HG03460 (cell line): ENCODE measurements at regions not wholly inside any gene's neighbourhood (a gene's known extent, or its start where the extent isn't known, plus 50 kb on each side); places are given as distances from the start of the nearest gene placed in this dataset.

Source experiments
- ATAC-seq: cut with Tn5 transposase; IDR thresholded peaks from one replicate; pipeline ENCODE4 v1.9.1; 2021; ENCODE audit not compliant: unreplicated experiment

GRCh38 chr13:24007979-24008620 is 110.8 kb upstream of the C1QTNF9B start:
- ATAC-seq = no peak

- ATAC-seq = no peak
Measured at GRCh38 chr13:24008679-24009078, 111.4 kb upstream of the C1QTNF9B start.

- ATAC-seq = no peak
Measured at GRCh38 chr13:24011266-24011665, 114.0 kb upstream of the C1QTNF9B start.

GRCh38 chr13:24012648-24013047 is 115.3 kb upstream of the C1QTNF9B start:
- no peak for ATAC-seq

GRCh38 chr13:24013189-24013588 is 115.9 kb upstream of the C1QTNF9B start:
- ATAC-seq = no peak

GRCh38 chr13:24016046-24016445 is 118.7 kb upstream of the C1QTNF9B start:
- ATAC-seq = no peak

- no peak for ATAC-seq
Measured at GRCh38 chr13:24022568-24022967, 125.3 kb upstream of the C1QTNF9B start.

- ATAC-seq = no peak
Measured at GRCh38 chr13:24023073-24023472, 125.8 kb upstream of the C1QTNF9B start.

- ATAC-seq = no peak
Measured at GRCh38 chr13:24027494-24027893, 130.2 kb upstream of the C1QTNF9B start.

GRCh38 chr13:24032252-24032651 is 128.3 kb upstream of the SPATA13 start:
- ATAC-seq = no peak

GRCh38 chr13:24032674-24033073 is 127.8 kb upstream of the SPATA13 start:
- ATAC-seq = no peak

- no peak for ATAC-seq
Measured at GRCh38 chr13:24033527-24034302, 126.8 kb upstream of the SPATA13 start.

- ATAC-seq = no peak
Measured at GRCh38 chr13:24035411-24035810, 125.1 kb upstream of the SPATA13 start.

- ATAC-seq = no peak
Measured at GRCh38 chr13:24036115-24036514, 124.4 kb upstream of the SPATA13 start.

- no peak for ATAC-seq
Measured at GRCh38 chr13:24038405-24038804, 122.1 kb upstream of the SPATA13 start.

GRCh38 chr13:24038841-24039330 is 121.6 kb upstream of the SPATA13 start:
- ATAC-seq = no peak

- no peak for ATAC-seq
Measured at GRCh38 chr13:24039621-24040475, 120.7 kb upstream of the SPATA13 start.

- no peak for ATAC-seq
Measured at GRCh38 chr13:24040835-24041234, 119.7 kb upstream of the SPATA13 start.

- ATAC-seq = no peak
Measured at GRCh38 chr13:24041651-24042225, 118.8 kb upstream of the SPATA13 start.

- no peak for ATAC-seq
Measured at GRCh38 chr13:24042710-24043440, 117.6 kb upstream of the SPATA13 start.
